SK-N-SH (cell line): ENCODE measurements at regions not wholly inside any gene's neighbourhood (a gene's known extent, or its start where the extent isn't known, plus 50 kb on each side); places are given as distances from the start of the nearest gene placed in this dataset.

Source experiments
- CTCF ChIP-seq: fragments of 200-600 bp; sonication (generic); IDR thresholded peaks from 2 replicates; pipeline ENCODE4 v1.6.1; 2017; ENCODE audit warnings: antibody characterized with exemption, mild to moderate bottlenecking, moderate library complexity
- ELF1 ChIP-seq: IDR thresholded peaks from 2 replicates; pipeline ENCODE4 v1.4.0; 2012
- EZH2phosphoT487 ChIP-seq: fragments of 200-600 bp; sonication (generic); IDR thresholded peaks from 2 replicates; pipeline ENCODE4 v1.6.1; 2017; ENCODE audit warnings: low read depth, mixed run types, mild to moderate bottlenecking, antibody characterized with exemption, moderate library complexity, borderline replicate concordance
- REST ChIP-seq: IDR thresholded peaks from 2 replicates; pipeline ENCODE4 v1.6.1; 2012; ENCODE audit warnings: mild to moderate bottlenecking, low read depth, low read length, moderate library complexity
- USF2 ChIP-seq: fragments of 150-350 bp; IDR thresholded peaks from 2 replicates; pipeline ENCODE4 v1.6.1; 2017; ENCODE audit warnings: antibody characterized with exemption, low read length, low read depth, borderline replicate concordance
- YY1 ChIP-seq: IDR thresholded peaks from 2 replicates; pipeline ENCODE4 v1.4.0; 2012; ENCODE audit warnings: low read depth, mild to moderate bottlenecking

GRCh38 chr6:163733061-163733460, 318.5 kb downstream of the QKI start:
- TF ChIP-seq ELF1 = no peak
- TF ChIP-seq USF2 = no peak
- TF ChIP-seq EZH2phosphoT487 = no peak
- no peak for TF ChIP-seq CTCF
- no peak for TF ChIP-seq REST
- TF ChIP-seq YY1 = no peak
